Sigmoid colon (tissue), 4 donors: ENCODE measurements at regions not wholly inside any gene's neighbourhood (a gene's known extent, or its start where the extent isn't known, plus 50 kb on each side); places are given as distances from the start of the nearest gene placed in this dataset.

Experiments
- CTCF ChIP-seq, 4 experiments: fragments of 450-650 bp in 3 of 4; fragments of 200-600 bp in 1 of 4; IDR thresholded peaks; one replicate each; pipeline ENCODE4 v1.5.1; 2016 to 2019; ENCODE audit warnings: antibody characterized with exemption in 4 of 4, mild to moderate bottlenecking in 3 of 4, moderate library complexity in 2 of 4
- EP300 ChIP-seq, 4 donors: sonication (generic); formaldehyde crosslinking; IDR thresholded peaks; one replicate each; pipeline ENCODE4 v1.6.1; 2017; ENCODE audit warnings: antibody characterized with exemption in 4 of 4

GRCh38 chr3:55197021-55197420 lies 269.2 kb upstream of the LRTM1 start:
- TF ChIP-seq CTCF (IDR thresholded peaks at IDR 0.05) (no peak), EP300 (IDR thresholded peaks at IDR 0.05) (no peak)
